Muscle layer of colon (tissue), 2 donors: ENCODE measurements at regions not wholly inside any gene's neighbourhood (a gene's known extent, or its start where the extent isn't known, plus 50 kb on each side); places are given as distances from the start of the nearest gene placed in this dataset.
"Not testable (repeated sequence)": the region's sequence is repeated elsewhere in the genome, so short reads cannot be mapped to it uniquely, and the experiment has no call there.

ENCODE experiments used
- H3K27ac ChIP-seq: one replicate; pipeline ENCODE4 v1.7.0; 2013; ENCODE audit warnings: low read depth, mild to moderate bottlenecking, low read length, moderate library complexity
- H3K27me3 ChIP-seq, 2 donors: one replicate each; pipeline ENCODE4 v1.7.0; 2013; ENCODE audit warnings: low read length in 2 of 2, mild to moderate bottlenecking in 2 of 2; ENCODE audit not compliant: insufficient read depth in 2 of 2, control insufficient read depth in 1 of 2
- H3K36me3 ChIP-seq: one replicate; pipeline ENCODE4 v1.7.0; 2013; ENCODE audit warnings: mild to moderate bottlenecking, low read length; ENCODE audit not compliant: insufficient read depth
- H3K4me1 ChIP-seq: one replicate; pipeline ENCODE4 v1.7.0; 2013; ENCODE audit warnings: mild to moderate bottlenecking, low read length; ENCODE audit not compliant: insufficient read depth
- H3K4me3 ChIP-seq, 2 donors: one replicate each; pipeline ENCODE4 v1.7.0; 2013; ENCODE audit warnings: low read length in 2 of 2, low read depth in 1 of 2, mild to moderate bottlenecking in 1 of 2, moderate library complexity in 1 of 2
- H3K9ac ChIP-seq: one replicate; pipeline ENCODE4 v1.7.0; 2013; ENCODE audit warnings: low read length
- H3K9me3 ChIP-seq: one replicate; pipeline ENCODE4 v1.7.0; 2013; ENCODE audit warnings: mild to moderate bottlenecking, low read length
- donor health status: abdominal sarcoma.
- donor health status: Adenocarcinoma of cecum.

- H3K9ac ChIP-seq, result no peak overlapping the region
- no peaks in the 10 kb centered on the region for H3K27me3 ChIP-seq
- H3K9me3 ChIP-seq, result no peaks in the 10 kb centered on the region
- no peak overlapping the region for H3K4me3 ChIP-seq
- H3K4me1 ChIP-seq, result no peaks in the 10 kb centered on the region
- no peak overlapping the region for H3K27ac ChIP-seq
- no peaks in the 10 kb centered on the region for H3K36me3 ChIP-seq
Measured at GRCh38 chr1:121546830-121547591, 362.2 kb downstream of the SRGAP2C start.

GRCh38 chr1:121547726-121548125 lies 363.0 kb downstream of the SRGAP2C start:
- not testable (repeated sequence) for H3K9ac ChIP-seq, H3K27ac ChIP-seq, H3K9me3 ChIP-seq, H3K36me3 ChIP-seq, H3K27me3 ChIP-seq, H3K4me3 ChIP-seq, H3K4me1 ChIP-seq

GRCh38 chr1:121550817-121551216 lies 366.0 kb downstream of the SRGAP2C start:
- not testable (repeated sequence) for H3K27me3 ChIP-seq, H3K4me3 ChIP-seq, H3K27ac ChIP-seq, H3K36me3 ChIP-seq, H3K9me3 ChIP-seq, H3K9ac ChIP-seq, H3K4me1 ChIP-seq

- H3K9ac ChIP-seq, H3K27me3 ChIP-seq, H3K4me3 ChIP-seq, H3K9me3 ChIP-seq, H3K36me3 ChIP-seq, H3K27ac ChIP-seq, H3K4me1 ChIP-seq: not testable (repeated sequence)
Measured at GRCh38 chr1:121551491-121551890, 366.7 kb downstream of the SRGAP2C start.

GRCh38 chr1:121556560-121556959 lies 371.8 kb downstream of the SRGAP2C start:
- H3K36me3 ChIP-seq, H3K27me3 ChIP-seq, H3K27ac ChIP-seq, H3K4me3 ChIP-seq, H3K4me1 ChIP-seq, H3K9me3 ChIP-seq, H3K9ac ChIP-seq: not testable (repeated sequence)

GRCh38 chr1:121558034-121558433 lies 373.3 kb downstream of the SRGAP2C start:
- not testable (repeated sequence) for H3K36me3 ChIP-seq, H3K27me3 ChIP-seq, H3K4me1 ChIP-seq, H3K9ac ChIP-seq, H3K4me3 ChIP-seq, H3K27ac ChIP-seq, H3K9me3 ChIP-seq

GRCh38 chr1:121558514-121558913 lies 373.7 kb downstream of the SRGAP2C start:
- Histone ChIP-seq H3K9ac (no peak overlapping the region), H3K27me3 (no peaks in the 10 kb centered on the region), H3K4me1 (no peaks in the 10 kb centered on the region), H3K27ac (no peak overlapping the region), H3K4me3 (no peak overlapping the region), H3K9me3 (no peaks in the 10 kb centered on the region), H3K36me3 (no peaks in the 10 kb centered on the region)

- no peaks in the 10 kb centered on the region for H3K9me3 ChIP-seq
- no peak overlapping the region for H3K4me3 ChIP-seq
- H3K27ac ChIP-seq, result no peak overlapping the region
- no peaks in the 10 kb centered on the region for H3K4me1 ChIP-seq
- H3K9ac ChIP-seq, result no peak overlapping the region
- no peaks in the 10 kb centered on the region for H3K36me3 ChIP-seq
- H3K27me3 ChIP-seq, result no peaks in the 10 kb centered on the region
Measured at GRCh38 chr1:121566346-121566745, 381.6 kb downstream of the SRGAP2C start.

GRCh38 chr1:121569428-121569827 lies 384.7 kb downstream of the SRGAP2C start:
- Histone ChIP-seq H3K27me3 (no peaks in the 10 kb centered on the region), H3K4me1 (no peaks in the 10 kb centered on the region), H3K27ac (no peak overlapping the region), H3K36me3 (no peaks in the 10 kb centered on the region), H3K9ac (no peak overlapping the region), H3K9me3 (no peaks in the 10 kb centered on the region), H3K4me3 (no peak overlapping the region)

- not testable (repeated sequence) for H3K9me3 ChIP-seq, H3K36me3 ChIP-seq, H3K9ac ChIP-seq, H3K4me1 ChIP-seq, H3K27me3 ChIP-seq, H3K27ac ChIP-seq, H3K4me3 ChIP-seq
Measured at GRCh38 chr1:121573881-121574504, 389.2 kb downstream of the SRGAP2C start.

GRCh38 chr1:121574505-121574899 lies 389.7 kb downstream of the SRGAP2C start:
- not testable (repeated sequence) for H3K27ac ChIP-seq, H3K4me1 ChIP-seq, H3K4me3 ChIP-seq, H3K9ac ChIP-seq, H3K36me3 ChIP-seq, H3K27me3 ChIP-seq, H3K9me3 ChIP-seq

GRCh38 chr1:121582898-121583297 lies 398.1 kb downstream of the SRGAP2C start:
- not testable (repeated sequence) for H3K27ac ChIP-seq, H3K36me3 ChIP-seq, H3K9ac ChIP-seq, H3K27me3 ChIP-seq, H3K4me3 ChIP-seq, H3K9me3 ChIP-seq, H3K4me1 ChIP-seq
